A549 (cell line): ENCODE measurements at regions not wholly inside any gene's neighbourhood (a gene's known extent, or its start where the extent isn't known, plus 50 kb on each side); places are given as distances from the start of the nearest gene placed in this dataset.

Source experiments
- ATAC-seq, 2 experiments: fragments of 200-7000 bp in 1 of 2; fragments of >200 bp in 1 of 2; cut with Nextera tagmentation in 1 of 2; cut with Tn5 transposase in 1 of 2; 3 replicates each; pipeline versions ENCODE4 v1.8.0 to v1.9.1; 2018 to 2020; ENCODE audit warnings: mild to moderate bottlenecking in 1 of 2, moderate library complexity in 1 of 2
- CTCF ChIA-PET: fragments of 300-600 bp; sonication (Branson Sonifier 250); formaldehyde crosslinking; extraction: SDS; loops from one replicate; lab custom pipeline; 2021; ENCODE audit warnings: antibody characterized with exemption, inconsistent platforms; lab: Yijun Ruan, JAX
- POLR2A ChIA-PET: fragments of 350-600 bp; formaldehyde crosslinking; extraction: SDS; loops from one replicate; lab custom pipeline; 2021; ENCODE audit warnings: antibody characterized with exemption, inconsistent platforms; lab: Yijun Ruan, JAX
- DNase-seq, 2 experiments: peaks; one replicate each; pipeline versions ENCODE4 v3.0.0 to v3.0.0-alpha.2; 2011 to 2016; ENCODE audit warnings: low read depth in 1 of 2, low spot score in 1 of 2
- FAIRE-seq: peaks from 2 replicates; lab custom pipeline; 2011; peaks lifted over from hg19 to GRCh38; lab: Jason Lieb, UNC
- H3K27ac ChIP-seq, 2 experiments: fragments of >200 bp; sonication (Bioruptor Twin); formaldehyde crosslinking; 3 replicates each; pipeline ENCODE4 v1.5.1; 2016 to 2017
- H3K4me1 ChIP-seq: fragments of >200 bp; sonication (Bioruptor Twin); formaldehyde crosslinking; 3 replicates; pipeline ENCODE4 v1.6.1; 2016
- H3K4me2 ChIP-seq: fragments of >200 bp; sonication (Bioruptor Twin); formaldehyde crosslinking; 3 replicates; pipeline ENCODE4 v1.6.1; 2016
- H3K4me3 ChIP-seq: fragments of >200 bp; sonication (Bioruptor Twin); formaldehyde crosslinking; 3 replicates; pipeline ENCODE4 v1.5.1; 2016
- H3K9me3 ChIP-seq: fragments of >200 bp; sonication (Bioruptor Twin); formaldehyde crosslinking; 3 replicates; pipeline ENCODE4 v1.6.1; 2016
- CHD4 ChIP-seq: fragments of 200-600 bp; sonication (generic); IDR thresholded peaks from 2 replicates; pipeline ENCODE4 v1.6.1; 2016; ENCODE audit warnings: antibody characterized with exemption, mild to moderate bottlenecking, borderline replicate concordance
- CTCF ChIP-seq: fragments of >200 bp; sonication (Bioruptor Twin); formaldehyde crosslinking; IDR thresholded peaks from 3 replicates; pipeline ENCODE4 v1.5.1; 2016
- EP300 ChIP-seq, 2 experiments: fragments of >200 bp; sonication (Bioruptor Twin); formaldehyde crosslinking; IDR thresholded peaks; 2 replicates in 1 of 2; 3 replicates in 1 of 2; pipeline ENCODE4 v1.6.1; 2016 to 2017
- HEYL ChIP-seq: fragments of 250-450 bp; sonication (Bioruptor Pico); IDR thresholded peaks from 2 replicates; pipeline ENCODE4 v1.8.0; 2021; ENCODE audit warnings: mild to moderate bottlenecking, moderate library complexity
- POLR2A ChIP-seq: IDR thresholded peaks from 2 replicates; pipeline ENCODE4 v1.6.1; 2012; ENCODE audit warnings: mild to moderate bottlenecking, low read length
- POLR2AphosphoS2 ChIP-seq: conservative IDR thresholded peaks from 2 replicates; pipeline ENCODE4 v1.6.1; 2012; ENCODE audit warnings: low read length, improper control_type of control experiment, inconsistent platforms
- SMC3 ChIP-seq: fragments of >200 bp; sonication (Bioruptor Twin); formaldehyde crosslinking; IDR thresholded peaks from 3 replicates; pipeline ENCODE4 v1.6.1; 2018; ENCODE audit warnings: inconsistent platforms
- WGBS: methylation state at CpG from one replicate; pipeline ENCODE4 v1.1.6; 2017; ENCODE audit errors: missing lambda C conversion rate; 5-methylcytosine and 5-hydroxymethylcytosine counted together

- H3K4me1 ChIP-seq: no peaks in the 10 kb centered on the region
- no peak overlapping the region for H3K27ac ChIP-seq
- no peak for ATAC-seq
- no peak for FAIRE-seq
- peaks cover 2% of the 10 kb centered on the region; the same call in 1 of the 3 replicates for H3K9me3 ChIP-seq
- DNase-seq: no peak
- POLR2A ChIA-PET: no interaction called here
- no peak overlapping the region for H3K4me2 ChIP-seq
- CTCF ChIA-PET: no interaction called here
- WGBS: 5% methylated on average over 1 of the region's 1 CpG
- no peak overlapping the region for H3K4me3 ChIP-seq
- TF ChIP-seq POLR2A (no peak), CHD4 (no peak), CTCF (no peak), POLR2AphosphoS2 (no peak), HEYL (no peak), SMC3 (no peak)
- TF ChIP-seq, all 56 proteins: peak for 0
These were observed 63.5 kb upstream of the PUM3 start for GRCh38 chr9:2907411-2907810.

- TF ChIP-seq EP300 (IDR thresholded peaks at IDR 0.05) (no peak), CHD4 (no peak), HEYL (no peak)
- TF ChIP-seq, all 56 proteins: peak for 0
- no peak for ATAC-seq
- CTCF ChIA-PET: interaction anchor here (0.9 kb wide), 1 partner anchor 44 kb away, joined by 3 read pairs; no protein-coding TSS in a partner anchor
- peaks cover 3% of the 10 kb centered on the region; the same call in 1 of the 3 replicates for H3K9me3 ChIP-seq
- no peak for FAIRE-seq
- WGBS: 3% methylated on average over 2 of the region's 2 CpGs
- no peak for DNase-seq
- no peak overlapping the region for H3K27ac ChIP-seq
- H3K4me2 ChIP-seq: no peak overlapping the region
- POLR2A ChIA-PET: no interaction called here
- H3K4me3 ChIP-seq: no peak overlapping the region
- no peaks in the 10 kb centered on the region for H3K4me1 ChIP-seq
These were observed 60.5 kb upstream of the PUM3 start for GRCh38 chr9:2904242-2904930.
